Endothelial cell of umbilical vein (primary cell): ENCODE measurements at regions not wholly inside any gene's neighbourhood (a gene's known extent, or its start where the extent isn't known, plus 50 kb on each side); places are given as distances from the start of the nearest gene placed in this dataset.

ENCODE experiments used
- BruUV-seq: library from RNA; stranded (reverse); fragments of 400-500 nt; replicated peaks from 2 replicates; lab custom pipeline; 2021; lab: Mats Ljungman, UMichigan
- CTCF ChIA-PET: fragments of 300-600, 350-600 bp; sonication (Branson Sonifier 250); formaldehyde crosslinking; loops from one replicate; lab custom pipeline; 2021; ENCODE audit warnings: antibody characterized with exemption, inconsistent platforms; lab: Charles Lee
- POLR2A ChIA-PET: fragments of 300-600, 350-600 bp; sonication (Branson Sonifier 250); formaldehyde crosslinking; loops from one replicate; lab custom pipeline; 2021; ENCODE audit warnings: antibody characterized with exemption, inconsistent platforms; lab: Charles Lee
- DNase-seq: peaks from one replicate; pipeline ENCODE4 v3.0.0-alpha.2; 2011; ENCODE audit warnings: low read depth, low spot score
- FAIRE-seq: peaks from 2 replicates; lab custom pipeline; 2011; peaks lifted over from hg19 to GRCh38; lab: Jason Lieb, UNC
- H2AFZ ChIP-seq: 2 replicates; pipeline ENCODE4 v1.6.0; 2012; ENCODE audit warnings: low read depth, low read length, control low read depth, inconsistent platforms
- H3K27ac ChIP-seq: 2 replicates; pipeline ENCODE4 v1.5.1; 2011; ENCODE audit warnings: low read depth, mild to moderate bottlenecking, control low read depth, low read length, moderate library complexity; ENCODE audit not compliant: insufficient read depth
- H3K27me3 ChIP-seq, 2 experiments: 2 replicates each; pipeline versions ENCODE4 v1.6.0 to v1.6.1; 2011; ENCODE audit warnings: low read length in 2 of 2, mixed read lengths in 1 of 2; ENCODE audit not compliant: control insufficient read depth in 2 of 2, insufficient read depth in 2 of 2
- H3K36me3 ChIP-seq, 2 experiments: 2 replicates in 1 of 2; 3 replicates in 1 of 2; pipeline ENCODE4 v1.5.1; 2011; ENCODE audit warnings: low read length in 2 of 2, mild to moderate bottlenecking in 1 of 2, moderate library complexity in 1 of 2; ENCODE audit not compliant: control insufficient read depth in 2 of 2, insufficient read depth in 2 of 2; ENCODE audit errors: extremely low read depth in 1 of 2
- H3K4me1 ChIP-seq: 3 replicates; pipeline ENCODE4 v1.5.1; 2011; ENCODE audit warnings: mild to moderate bottlenecking, low read length; ENCODE audit not compliant: control insufficient read depth, insufficient read depth; ENCODE audit errors: extremely low read depth
- H3K4me2 ChIP-seq: 2 replicates; pipeline ENCODE4 v1.6.1; 2011; ENCODE audit warnings: low read length, control low read depth, mixed read lengths; ENCODE audit not compliant: insufficient read depth
- H3K4me3 ChIP-seq, 3 experiments: fragments of 200-600 bp in 1 of 3; sonication (generic), shearing (Covaris generic) in 1 of 3; replicated peaks in 1 of 3; 2 replicates each; pipeline ENCODE4 v1.5.1; 2011 to 2016; ENCODE audit warnings: control low read depth in 3 of 3, low read length in 3 of 3, mild to moderate bottlenecking in 2 of 3, inconsistent platforms in 1 of 3, low read depth in 1 of 3, moderate library complexity in 1 of 3; ENCODE audit not compliant: insufficient read depth in 1 of 3
- H3K79me2 ChIP-seq: 2 replicates; pipeline ENCODE4 v1.6.0; 2012; ENCODE audit warnings: low read length, inconsistent platforms; ENCODE audit not compliant: control insufficient read depth, insufficient read depth
- H3K9ac ChIP-seq: replicated peaks from 2 replicates; pipeline ENCODE3; 2011; ENCODE audit warnings: low read length, control low read depth; ENCODE audit not compliant: insufficient read depth; ENCODE audit errors: extremely low read depth
- H3K9me1 ChIP-seq: replicated peaks from 3 replicates; pipeline ENCODE4 v1.6.0; 2011; ENCODE audit warnings: mild to moderate bottlenecking, low read length; ENCODE audit not compliant: control insufficient read depth, insufficient read depth; ENCODE audit errors: extremely low read depth
- H3K9me3 ChIP-seq: replicated peaks from 2 replicates; pipeline ENCODE4 v1.5.1; 2012; ENCODE audit warnings: low read length, inconsistent platforms; ENCODE audit not compliant: control insufficient read depth, insufficient read depth
- H4K20me1 ChIP-seq: replicated peaks from 2 replicates; pipeline ENCODE3; 2011; ENCODE audit warnings: mild to moderate bottlenecking, low read length; ENCODE audit not compliant: control insufficient read depth, insufficient read depth; ENCODE audit errors: extremely low read depth
- CTCF ChIP-seq, 2 donors: IDR thresholded peaks; 1 replicate in 1 of 2; 2 replicates in 1 of 2; pipeline ENCODE4 v1.5.1; 2011; ENCODE audit warnings: low read length in 2 of 2, mild to moderate bottlenecking in 2 of 2, moderate library complexity in 2 of 2, control low read depth in 1 of 2, inconsistent platforms in 1 of 2, low read depth in 1 of 2; ENCODE audit not compliant: insufficient read depth in 1 of 2; ENCODE audit errors: extremely low read depth in 1 of 2
- EZH2 ChIP-seq: IDR thresholded peaks from 2 replicates; pipeline ENCODE4 v1.6.1; 2012; ENCODE audit warnings: borderline replicate concordance, low read depth, mild to moderate bottlenecking, moderate library complexity, low read length, inconsistent platforms; ENCODE audit not compliant: severe bottlenecking
- FOS ChIP-seq: IDR thresholded peaks from 2 replicates; pipeline ENCODE4 v1.6.1; 2011; ENCODE audit warnings: mild to moderate bottlenecking, low read length, moderate library complexity, borderline replicate concordance; ENCODE audit not compliant: insufficient read depth
- GATA2 ChIP-seq: IDR thresholded peaks from 2 replicates; pipeline ENCODE4 v1.7.0; 2011; ENCODE audit warnings: low read depth, mild to moderate bottlenecking, moderate library complexity, mixed read lengths, low read length; ENCODE audit not compliant: insufficient read length, insufficient read depth
- JUN ChIP-seq: IDR thresholded peaks from 2 replicates; pipeline ENCODE4 v1.6.1; 2011; ENCODE audit warnings: borderline replicate concordance, low read depth; ENCODE audit not compliant: insufficient read length, insufficient read depth
- MYC ChIP-seq: IDR thresholded peaks from one replicate; pipeline ENCODE4 v1.6.1; 2011; ENCODE audit warnings: mild to moderate bottlenecking, low read depth, low read length
- POLR2A ChIP-seq: IDR thresholded peaks from 2 replicates; pipeline ENCODE4 v1.6.1; 2012; ENCODE audit warnings: low read depth, mild to moderate bottlenecking, control low read depth, low read length
- POLR2AphosphoS5 ChIP-seq: IDR thresholded peaks from 2 replicates; pipeline ENCODE4 v1.6.1; 2012; ENCODE audit warnings: low read depth, mild to moderate bottlenecking, control low read depth, low read length, moderate library complexity; ENCODE audit not compliant: insufficient read depth
- dilution Hi-C: fragments of 300-500 bp; cut with MboI; formaldehyde crosslinking; loops from one replicate; pipeline ENCODE4 v1.15.0; 2019; ENCODE audit warnings: low sequenced_read_pairs; ENCODE audit not compliant: extremely low pct_ligation_motif_present
- intact Hi-C: fragments of 100-400 bp; cut with micrococcal nuclease; formaldehyde crosslinking; loops from one replicate; pipeline ENCODE4 v1.10.0; 2022
- TF ChIP-seq, protein P1 (sequence below): IDR thresholded peaks from 2 replicates; pipeline ENCODE4 v1.6.1; 2011; ENCODE audit not compliant: insufficient read depth, insufficient read length

GRCh38 chr22:27487600-27488452 lies 313.7 kb downstream of the MN1 start:
- intact Hi-C loops = loop anchor here (5.0 kb wide), 1 partner anchor 314 kb away; the partner anchor contains the start of gene MN1
- Histone ChIP-seq H3K36me3 (no peaks in the 10 kb centered on the region), H3K9me3 (no peaks in the 10 kb centered on the region), H3K9ac (no peak overlapping the region), H3K27me3 (peaks cover 3 to 7% of the 10 kb centered on the region in 2 experiments), H3K4me1 (peaks cover 8% of the 10 kb centered on the region), H3K4me3 (no peak overlapping the region), H2AFZ (no peak overlapping the region), H3K79me2 (no peaks in the 10 kb centered on the region), H3K4me2 (no peak overlapping the region), H3K9me1 (no peaks in the 10 kb centered on the region), H3K27ac (no peak overlapping the region), H4K20me1 (no peaks in the 10 kb centered on the region)
- dilution Hi-C loops = no loop called here
- no TSS peak for BruUV-seq
- DNase-seq = no peak
- CTCF ChIA-PET = no interaction called here
- POLR2A ChIA-PET = no interaction called here
- TF ChIP-seq POLR2AphosphoS5 (no peak), FOS (no peak), JUN (no peak), POLR2A (no peak), EZH2 (no peak), GATA2 (no peak), MYC (no peak), CTCF (IDR thresholded peaks at IDR 0.05; ENCODE audit: extremely low read depth in 1 of 2, insufficient read depth in 1 of 2, low read depth in 1 of 2, low read length in 2 of 2) (no peak)
- TF ChIP-seq, protein P1, sequence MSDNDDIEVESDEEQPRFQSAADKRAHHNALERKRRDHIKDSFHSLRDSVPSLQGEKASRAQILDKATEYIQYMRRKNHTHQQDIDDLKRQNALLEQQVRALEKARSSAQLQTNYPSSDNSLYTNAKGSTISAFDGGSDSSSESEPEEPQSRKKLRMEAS = no peak
- FAIRE-seq = no peak
